ENCODE measurements at regions not wholly inside any gene's neighbourhood (a gene's known extent, or its start where the extent isn't known, plus 50 kb on each side); places are given as distances from the start of the nearest gene placed in this dataset.

DNA sequence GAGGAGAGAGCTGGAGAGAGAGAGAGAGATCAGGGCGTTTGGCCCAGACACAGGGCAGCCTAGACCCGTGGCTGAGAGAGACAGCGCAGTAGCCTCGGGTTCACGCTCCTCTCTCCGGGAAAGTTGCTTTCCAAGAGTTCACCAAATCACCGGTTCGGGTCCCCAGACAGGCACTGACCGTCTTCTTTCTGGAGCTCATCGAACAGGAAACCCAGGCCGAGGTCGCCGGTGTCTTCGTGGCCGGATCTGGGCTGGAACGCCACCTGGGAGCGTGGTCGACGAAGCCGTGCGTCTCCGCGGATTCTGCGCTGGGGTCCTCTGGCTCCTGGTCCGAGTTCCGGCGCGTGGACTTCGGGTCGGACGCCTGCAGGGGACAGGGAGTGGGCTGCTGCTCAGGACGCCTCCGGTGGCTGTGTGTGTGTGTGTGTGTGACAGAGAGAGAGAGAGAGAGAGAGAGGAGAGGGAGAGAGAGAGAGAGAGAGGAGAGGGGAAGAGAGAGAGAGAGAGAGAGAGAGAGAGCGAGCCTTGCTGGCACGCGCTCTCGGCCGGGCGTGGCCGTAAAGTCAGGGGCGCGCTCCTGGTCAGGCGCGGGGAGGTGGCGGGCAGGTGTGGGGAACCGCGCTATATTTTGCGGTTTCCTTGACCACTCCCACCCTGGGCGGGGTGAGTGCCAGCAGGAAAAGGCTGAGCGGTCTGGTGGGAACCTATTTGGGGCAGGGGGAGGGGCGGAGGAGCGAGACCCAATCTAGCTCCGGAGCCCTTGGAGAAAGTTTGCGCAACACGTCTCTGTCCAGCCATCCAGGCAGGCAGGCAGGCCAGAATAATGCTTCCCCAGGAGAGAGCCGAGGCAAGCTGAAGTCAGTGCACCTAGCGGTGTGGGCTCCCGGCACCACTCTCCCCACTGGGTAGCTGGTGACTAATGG, 62.1 kb downstream of the RHOXF2B start:
- FAIRE-seq, result no peak
- TF ChIP-seq, protein P1, sequence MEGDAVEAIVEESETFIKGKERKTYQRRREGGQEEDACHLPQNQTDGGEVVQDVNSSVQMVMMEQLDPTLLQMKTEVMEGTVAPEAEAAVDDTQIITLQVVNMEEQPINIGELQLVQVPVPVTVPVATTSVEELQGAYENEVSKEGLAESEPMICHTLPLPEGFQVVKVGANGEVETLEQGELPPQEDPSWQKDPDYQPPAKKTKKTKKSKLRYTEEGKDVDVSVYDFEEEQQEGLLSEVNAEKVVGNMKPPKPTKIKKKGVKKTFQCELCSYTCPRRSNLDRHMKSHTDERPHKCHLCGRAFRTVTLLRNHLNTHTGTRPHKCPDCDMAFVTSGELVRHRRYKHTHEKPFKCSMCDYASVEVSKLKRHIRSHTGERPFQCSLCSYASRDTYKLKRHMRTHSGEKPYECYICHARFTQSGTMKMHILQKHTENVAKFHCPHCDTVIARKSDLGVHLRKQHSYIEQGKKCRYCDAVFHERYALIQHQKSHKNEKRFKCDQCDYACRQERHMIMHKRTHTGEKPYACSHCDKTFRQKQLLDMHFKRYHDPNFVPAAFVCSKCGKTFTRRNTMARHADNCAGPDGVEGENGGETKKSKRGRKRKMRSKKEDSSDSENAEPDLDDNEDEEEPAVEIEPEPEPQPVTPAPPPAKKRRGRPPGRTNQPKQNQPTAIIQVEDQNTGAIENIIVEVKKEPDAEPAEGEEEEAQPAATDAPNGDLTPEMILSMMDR (IDR thresholded peaks at IDR 0.05; ENCODE audit: borderline replicate concordance, extremely low read depth, insufficient read depth), result no peak

DNA sequence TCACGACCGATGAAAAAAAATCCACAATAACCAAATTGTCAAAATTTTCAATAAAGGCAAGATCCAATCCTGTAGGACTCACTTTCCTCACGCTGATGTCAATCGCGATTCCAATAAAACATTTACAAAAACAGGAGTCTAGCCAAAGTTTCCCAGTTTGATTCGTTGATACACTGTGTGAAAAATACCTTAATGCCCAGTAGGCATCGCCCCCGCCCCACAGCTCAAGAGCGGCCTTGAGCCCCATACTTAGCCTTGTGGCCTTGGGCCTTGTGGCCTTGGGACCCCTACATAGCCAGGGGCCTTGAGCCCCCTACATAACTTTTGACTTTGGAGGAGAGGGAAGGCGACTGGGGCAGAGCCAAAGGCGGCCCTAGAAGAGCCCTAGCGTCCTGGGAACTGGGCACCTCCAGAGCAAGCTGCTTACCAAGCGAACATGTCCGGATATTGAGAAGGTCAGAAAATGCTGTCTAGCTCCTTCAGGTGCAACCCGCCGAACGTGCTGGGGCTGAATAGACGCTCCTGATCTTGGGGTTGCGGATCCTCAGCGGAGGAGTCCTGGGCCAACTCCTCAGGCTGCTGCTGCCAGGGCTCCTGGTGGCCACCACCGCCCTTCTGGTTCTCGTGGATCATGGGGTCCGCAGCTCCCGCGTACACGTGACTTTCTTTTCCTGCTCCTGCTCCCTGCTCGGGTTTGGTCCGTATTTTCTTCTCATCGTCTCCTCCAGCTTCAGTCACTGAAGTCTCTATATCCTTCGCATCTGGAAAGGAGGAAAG, 62.9 kb downstream of the RHOXF2B start:
- TF ChIP-seq, protein P1 (IDR thresholded peaks at IDR 0.05; ENCODE audit: borderline replicate concordance, extremely low read depth, insufficient read depth), result no peak
- DNase-seq, result no peak
- Histone ChIP-seq H3K4me1 (ENCODE audit: control insufficient read depth in 2 of 3, insufficient read depth in 2 of 3, low read depth in 1 of 3, low read length in 3 of 3) (peaks cover 0 to 2% (median 0%) of the 10 kb centered on the region in 3 donors), H3K9me3 (ENCODE audit: control insufficient read depth in 2 of 3, insufficient read depth in 1 of 3, low read length in 3 of 3) (no peaks in the 10 kb centered on the region), H3K36me3 (ENCODE audit: control insufficient read depth in 2 of 3, insufficient read depth in 3 of 3, low read length in 3 of 3) (no peaks in the 10 kb centered on the region), H3K27me3 (ENCODE audit: control insufficient read depth, insufficient read depth, low read length) (peaks cover 28% of the 10 kb centered on the region), H3K4me3 (ENCODE audit: low read length in 3 of 3) (no peak overlapping the region), H3K9ac (ENCODE audit: low read length in 3 of 3) (no peak overlapping the region), H3K27ac (ENCODE audit: low read depth in 2 of 2, low read length in 2 of 2) (no peak overlapping the region)
- no peak for FAIRE-seq
- intact Hi-C loops (cut with DNase I), result no loop called here

More for the DNA sequence above, 62.1 kb downstream of the RHOXF2B start:
- intact Hi-C loops (cut with DNase I), result no loop called here
- no peaks in the 10 kb centered on the region for H3K36me3 ChIP-seq (ENCODE audit: control insufficient read depth in 2 of 3, insufficient read depth in 3 of 3, low read length in 3 of 3)
- peak overlapping the region in 1 of 3 donors; percentile 13 for H3K4me3 ChIP-seq (ENCODE audit: low read length in 3 of 3)
- no peaks in the 10 kb centered on the region for H3K9me3 ChIP-seq (ENCODE audit: control insufficient read depth in 2 of 3, insufficient read depth in 1 of 3, low read length in 3 of 3)
- no peak overlapping the region for H3K27ac ChIP-seq (ENCODE audit: low read depth in 2 of 2, low read length in 2 of 2)
- peaks cover 28% of the 10 kb centered on the region for H3K27me3 ChIP-seq (ENCODE audit: control insufficient read depth, insufficient read depth, low read length)
- peaks cover 0 to 2% (median 0%) of the 10 kb centered on the region in 3 donors for H3K4me1 ChIP-seq (ENCODE audit: control insufficient read depth in 2 of 3, insufficient read depth in 2 of 3, low read depth in 1 of 3, low read length in 3 of 3)
- no peak overlapping the region for H3K9ac ChIP-seq (ENCODE audit: low read length in 3 of 3)
- DNase-seq, result peak in 1 of 5 donors; percentile 17

DNA sequence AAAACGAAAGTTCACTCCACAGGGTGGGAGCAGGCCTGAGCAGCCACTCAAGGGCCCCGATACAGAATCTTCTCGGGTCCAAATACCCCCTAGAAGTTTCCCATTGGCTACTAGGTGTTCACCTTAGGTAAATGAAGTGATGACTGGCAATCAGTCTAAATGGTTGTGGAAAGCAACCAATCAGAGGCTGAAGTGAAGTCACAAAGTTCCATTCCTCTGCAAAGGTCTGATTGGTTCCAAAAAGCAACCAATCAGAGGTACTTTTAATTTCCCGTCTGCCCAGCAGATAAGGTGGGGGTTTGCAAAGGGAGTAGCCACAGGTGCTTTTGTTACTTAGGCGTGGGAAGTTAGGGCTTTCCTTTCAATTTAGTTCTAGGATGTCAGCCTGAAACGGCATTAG, 58.2 kb upstream of the NKAP start:
- peaks cover 0 to 4% (median 0%) of the 10 kb centered on the region in 3 donors for H3K4me1 ChIP-seq (ENCODE audit: control insufficient read depth in 2 of 3, insufficient read depth in 2 of 3, low read depth in 1 of 3, low read length in 3 of 3)
- no peak for FAIRE-seq
- H3K9ac ChIP-seq (ENCODE audit: low read length in 3 of 3), result no peak overlapping the region
- peaks cover 40% of the 10 kb centered on the region for H3K27me3 ChIP-seq (ENCODE audit: control insufficient read depth, insufficient read depth, low read length)
- DNase-seq, result no peak
- no peaks in the 10 kb centered on the region for H3K36me3 ChIP-seq (ENCODE audit: control insufficient read depth in 2 of 3, insufficient read depth in 3 of 3, low read length in 3 of 3)
- intact Hi-C loops (cut with DNase I), result no loop called here
- TF ChIP-seq, protein P1 (IDR thresholded peaks at IDR 0.05; ENCODE audit: borderline replicate concordance, extremely low read depth, insufficient read depth), result no peak
- H3K4me3 ChIP-seq (ENCODE audit: low read length in 3 of 3), result no peak overlapping the region
- no peaks in the 10 kb centered on the region for H3K9me3 ChIP-seq (ENCODE audit: control insufficient read depth in 2 of 3, insufficient read depth in 1 of 3, low read length in 3 of 3)
- no peak overlapping the region for H3K27ac ChIP-seq (ENCODE audit: low read depth in 2 of 2, low read length in 2 of 2)
